ENCODE measurements at regions not wholly inside any gene's neighbourhood (a gene's known extent, or its start where the extent isn't known, plus 50 kb on each side); places are given as distances from the start of the nearest gene placed in this dataset.
A peak's percentile ranks its signal among the peaks of the same experiment; 100 is the strongest.

DNA sequence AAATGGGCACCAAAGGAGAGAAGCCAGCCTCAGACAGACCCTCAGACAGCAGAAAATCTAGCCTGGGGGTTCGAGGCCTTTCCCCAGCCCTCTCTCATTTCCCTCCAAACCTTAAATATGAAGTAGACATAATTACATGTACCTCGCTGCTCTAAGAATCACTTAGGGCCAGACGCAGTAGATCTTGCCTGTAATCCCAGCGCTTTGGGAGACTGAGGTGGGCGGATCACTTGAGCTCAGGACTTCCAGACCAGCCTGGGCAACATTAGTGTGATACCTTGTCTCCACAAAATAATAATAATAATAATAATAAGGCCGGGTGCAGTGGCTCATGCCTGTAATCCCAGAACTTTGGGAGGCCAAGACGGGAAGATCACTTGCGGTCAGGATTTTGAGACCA is 52.1 kb upstream of the WNT7B start:
- Histone ChIP-seq H3K9me3 (ENCODE audit: control insufficient read depth in 2 of 3, insufficient read depth in 1 of 3, low read length in 3 of 3) (no peaks in the 10 kb centered on the region), H3K36me3 (ENCODE audit: control insufficient read depth in 2 of 3, insufficient read depth in 3 of 3, low read length in 3 of 3) (no peaks in the 10 kb centered on the region), H3K27ac (ENCODE audit: low read depth in 2 of 2, low read length in 2 of 2) (no peak overlapping the region), H3K9ac (ENCODE audit: low read length in 3 of 3) (no peak overlapping the region), H3K4me3 (ENCODE audit: low read length in 3 of 3) (no peak overlapping the region), H3K4me1 (ENCODE audit: control insufficient read depth in 2 of 3, insufficient read depth in 2 of 3, low read depth in 1 of 3, low read length in 3 of 3) (peaks cover 0 to 9% (median 0%) of the 10 kb centered on the region in 3 donors), H3K27me3 (ENCODE audit: control insufficient read depth, insufficient read depth, low read length) (no peaks in the 10 kb centered on the region)
- DNase-seq (peak in 1 of 5 donors; percentile 21), FAIRE-seq (no peak)
- TF ChIP-seq, protein P1, sequence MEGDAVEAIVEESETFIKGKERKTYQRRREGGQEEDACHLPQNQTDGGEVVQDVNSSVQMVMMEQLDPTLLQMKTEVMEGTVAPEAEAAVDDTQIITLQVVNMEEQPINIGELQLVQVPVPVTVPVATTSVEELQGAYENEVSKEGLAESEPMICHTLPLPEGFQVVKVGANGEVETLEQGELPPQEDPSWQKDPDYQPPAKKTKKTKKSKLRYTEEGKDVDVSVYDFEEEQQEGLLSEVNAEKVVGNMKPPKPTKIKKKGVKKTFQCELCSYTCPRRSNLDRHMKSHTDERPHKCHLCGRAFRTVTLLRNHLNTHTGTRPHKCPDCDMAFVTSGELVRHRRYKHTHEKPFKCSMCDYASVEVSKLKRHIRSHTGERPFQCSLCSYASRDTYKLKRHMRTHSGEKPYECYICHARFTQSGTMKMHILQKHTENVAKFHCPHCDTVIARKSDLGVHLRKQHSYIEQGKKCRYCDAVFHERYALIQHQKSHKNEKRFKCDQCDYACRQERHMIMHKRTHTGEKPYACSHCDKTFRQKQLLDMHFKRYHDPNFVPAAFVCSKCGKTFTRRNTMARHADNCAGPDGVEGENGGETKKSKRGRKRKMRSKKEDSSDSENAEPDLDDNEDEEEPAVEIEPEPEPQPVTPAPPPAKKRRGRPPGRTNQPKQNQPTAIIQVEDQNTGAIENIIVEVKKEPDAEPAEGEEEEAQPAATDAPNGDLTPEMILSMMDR (IDR thresholded peaks at IDR 0.05; ENCODE audit: borderline replicate concordance, extremely low read depth, insufficient read depth) = no peak
- intact Hi-C loops (cut with DNase I) = no loop called here

DNA sequence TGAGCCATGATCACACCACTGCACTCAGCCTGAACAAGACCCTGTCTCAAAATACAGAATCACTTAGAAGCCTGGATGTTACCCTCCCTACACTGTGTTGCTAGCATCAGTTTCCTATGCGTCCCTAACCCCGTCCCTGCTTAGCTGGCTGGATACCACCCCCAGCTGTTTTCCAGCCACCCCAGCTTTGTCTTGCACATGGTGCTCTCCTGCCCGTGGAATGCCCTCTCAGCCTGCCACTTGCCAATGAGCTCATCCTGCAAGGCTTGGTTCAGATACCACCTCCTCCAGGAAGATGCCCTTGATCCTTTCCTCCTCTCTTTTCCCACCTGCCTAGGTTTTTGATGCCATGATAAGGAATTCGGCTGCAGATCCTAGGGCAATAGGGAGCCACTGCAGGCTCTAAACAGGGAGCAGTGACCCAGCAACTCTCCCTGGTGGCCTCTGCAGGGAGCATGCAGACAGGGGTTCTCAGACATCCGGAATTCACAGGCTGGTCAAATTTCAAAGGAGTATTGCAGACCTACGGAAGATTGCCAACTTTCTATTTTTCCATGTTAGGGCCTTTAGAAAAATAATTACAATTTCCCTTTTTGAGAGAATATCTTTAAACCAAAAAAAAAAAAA is 52.7 kb upstream of the WNT7B start:
- Histone ChIP-seq H3K27me3 (ENCODE audit: control insufficient read depth, insufficient read depth, low read length) (no peaks in the 10 kb centered on the region), H3K36me3 (ENCODE audit: control insufficient read depth in 2 of 3, insufficient read depth in 3 of 3, low read length in 3 of 3) (no peaks in the 10 kb centered on the region), H3K4me1 (ENCODE audit: control insufficient read depth in 2 of 3, insufficient read depth in 2 of 3, low read depth in 1 of 3, low read length in 3 of 3) (peaks cover 0 to 9% (median under 1%) of the 10 kb centered on the region in 3 donors), H3K9ac (ENCODE audit: low read length in 3 of 3) (no peak overlapping the region), H3K27ac (ENCODE audit: low read depth in 2 of 2, low read length in 2 of 2) (no peak overlapping the region), H3K9me3 (ENCODE audit: control insufficient read depth in 2 of 3, insufficient read depth in 1 of 3, low read length in 3 of 3) (no peaks in the 10 kb centered on the region), H3K4me3 (ENCODE audit: low read length in 3 of 3) (no peak overlapping the region)
- TF ChIP-seq, protein P1 (IDR thresholded peaks at IDR 0.05; ENCODE audit: borderline replicate concordance, extremely low read depth, insufficient read depth) = no peak
- DNase-seq (peak in 1 of 5 donors; percentile 56), FAIRE-seq (no peak)
- intact Hi-C loops (cut with DNase I) = no loop called here

DNA sequence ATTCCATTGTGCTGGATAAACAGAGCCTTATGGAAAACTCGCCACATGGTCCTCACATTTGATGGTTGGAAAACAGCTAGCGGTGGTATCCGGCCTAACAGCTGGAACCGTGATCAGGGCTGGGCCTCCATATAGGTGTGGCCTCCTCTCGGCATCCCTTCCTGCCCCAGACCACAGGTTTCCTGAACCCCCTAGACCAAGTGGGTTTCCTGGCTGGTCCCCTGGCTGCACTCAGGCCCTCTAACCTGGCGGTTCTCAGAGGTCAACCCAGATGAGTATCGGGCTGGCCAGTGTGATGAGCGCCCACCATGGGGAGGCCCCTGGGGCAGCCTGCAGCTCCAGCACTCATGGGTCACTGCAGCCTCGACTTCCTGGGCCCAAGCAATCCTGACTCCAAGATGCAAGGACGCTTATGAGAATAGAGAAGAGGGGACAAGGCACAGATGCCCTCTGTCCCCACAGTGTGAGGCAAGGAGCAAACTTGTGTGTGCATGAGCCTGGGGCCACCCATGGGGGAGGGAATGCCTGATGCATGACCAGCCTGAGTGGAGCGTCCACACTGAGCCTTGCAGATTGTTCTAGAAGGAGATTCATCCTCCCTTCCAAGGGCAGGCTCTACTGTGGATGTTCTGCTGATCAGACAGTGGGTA is 53.4 kb upstream of the WNT7B start:
- DNase-seq (peak in 2 of 5 donors; percentile 48 to 56), FAIRE-seq (no peak)
- Histone ChIP-seq H3K9ac (ENCODE audit: low read length in 3 of 3) (no peak overlapping the region), H3K27ac (ENCODE audit: low read depth in 2 of 2, low read length in 2 of 2) (no peak overlapping the region), H3K4me3 (ENCODE audit: low read length in 3 of 3) (no peak overlapping the region), H3K4me1 (ENCODE audit: control insufficient read depth in 2 of 3, insufficient read depth in 2 of 3, low read depth in 1 of 3, low read length in 3 of 3) (peaks cover 0 to 9% (median 4%) of the 10 kb centered on the region in 3 donors), H3K9me3 (ENCODE audit: control insufficient read depth in 2 of 3, insufficient read depth in 1 of 3, low read length in 3 of 3) (no peaks in the 10 kb centered on the region), H3K36me3 (ENCODE audit: control insufficient read depth in 2 of 3, insufficient read depth in 3 of 3, low read length in 3 of 3) (no peaks in the 10 kb centered on the region), H3K27me3 (ENCODE audit: control insufficient read depth, insufficient read depth, low read length) (no peaks in the 10 kb centered on the region)
- TF ChIP-seq, protein P1 (IDR thresholded peaks at IDR 0.05; ENCODE audit: borderline replicate concordance, extremely low read depth, insufficient read depth) = no peak
- intact Hi-C loops (cut with DNase I) = no loop called here
